GM23338 (cell line): ENCODE measurements at regions not wholly inside any gene's neighbourhood (a gene's known extent, or its start where the extent isn't known, plus 50 kb on each side); places are given as distances from the start of the nearest gene placed in this dataset.

Experiments
- ATAC-seq: fragments of 200-7000 bp; cut with Tn5 transposase; 3 replicates; pipeline ENCODE4 v1.9.1; 2020
- DNase-seq: peaks from one replicate; pipeline ENCODE4 v3.0.0-alpha.2; 2015; ENCODE audit warnings: low spot score
- H2AFZ ChIP-seq: fragments of 200-600 bp; sonication (generic); 2 replicates; pipeline ENCODE4 v1.8.0; 2016; ENCODE audit warnings: antibody characterized with exemption, mild to moderate bottlenecking, moderate library complexity
- H3F3A ChIP-seq: fragments of 200-600 bp; sonication (generic); replicated peaks from 2 replicates; pipeline ENCODE4 v1.8.0; 2017; ENCODE audit warnings: antibody characterized with exemption, mixed run types, low read depth
- H3K27ac ChIP-seq: fragments of 200-600 bp; sonication (generic); 2 replicates; pipeline ENCODE4 v1.6.1; 2016; ENCODE audit warnings: low read depth
- H3K27me3 ChIP-seq: fragments of 200-600 bp; sonication (generic); 2 replicates; pipeline ENCODE4 v1.8.0; 2016; ENCODE audit warnings: mild to moderate bottlenecking, mixed run types, moderate library complexity; ENCODE audit not compliant: insufficient read depth
- H3K36me3 ChIP-seq: fragments of 200-600 bp; sonication (generic); 2 replicates; pipeline ENCODE4 v1.8.0; 2016; ENCODE audit warnings: mild to moderate bottlenecking; ENCODE audit not compliant: insufficient read depth
- H3K4me1 ChIP-seq: fragments of 200-600 bp; sonication (generic); 2 replicates; pipeline ENCODE4 v1.8.0; 2016; ENCODE audit warnings: mild to moderate bottlenecking, moderate library complexity; ENCODE audit not compliant: insufficient read depth
- H3K4me2 ChIP-seq: fragments of 200-600 bp; sonication (generic); 2 replicates; pipeline ENCODE4 v1.7.1; 2017; ENCODE audit warnings: mixed run types
- H3K4me3 ChIP-seq: fragments of 200-600 bp; sonication (generic); 2 replicates; pipeline ENCODE4 v1.6.1; 2016; ENCODE audit warnings: mixed run types
- H3K79me2 ChIP-seq: fragments of 200-600 bp; sonication (generic); replicated peaks from 2 replicates; pipeline ENCODE4 v1.8.0; 2017; ENCODE audit warnings: mild to moderate bottlenecking; ENCODE audit not compliant: insufficient read depth
- H3K9me2 ChIP-seq: fragments of 200-600 bp; sonication (generic); 2 replicates; pipeline ENCODE4 v1.8.0; 2017; ENCODE audit not compliant: insufficient read depth
- H4K20me1 ChIP-seq: fragments of 200-600 bp; sonication (generic); replicated peaks from 2 replicates; pipeline ENCODE4 v1.8.0; 2017; ENCODE audit warnings: mild to moderate bottlenecking; ENCODE audit not compliant: insufficient read depth
- H3K27ac Mint-ChIP-seq: 2 replicates; pipeline ENCODE4 v1.8.0; 2020; ENCODE audit warnings: inconsistent platforms, mild to moderate bottlenecking, moderate library complexity, mixed read lengths
- H3K27me3 Mint-ChIP-seq: 3 replicates; pipeline ENCODE4 v1.8.0; 2022; ENCODE audit warnings: low read depth, mild to moderate bottlenecking, moderate library complexity, mixed read lengths, inconsistent platforms; ENCODE audit not compliant: insufficient read depth, poor library complexity
- H3K36me3 Mint-ChIP-seq: 3 replicates; pipeline ENCODE4 v1.8.0; 2021; ENCODE audit warnings: low read depth, mild to moderate bottlenecking, inconsistent platforms, moderate library complexity, mixed read lengths
- H3K4me1 Mint-ChIP-seq: 3 replicates; pipeline ENCODE4 v1.8.0; 2020; ENCODE audit warnings: mild to moderate bottlenecking, inconsistent platforms, mixed read lengths
- H3K4me3 Mint-ChIP-seq: 3 replicates; pipeline ENCODE4 v1.8.0; 2021; ENCODE audit warnings: moderate library complexity, mild to moderate bottlenecking, inconsistent platforms, mixed read lengths
- H3K9me3 Mint-ChIP-seq: 3 replicates; pipeline ENCODE4 v1.8.0; 2020; ENCODE audit warnings: moderate library complexity, mild to moderate bottlenecking, inconsistent platforms, mixed read lengths
- CREB1 ChIP-seq: fragments of 250-450 bp; sonication (Bioruptor Pico); IDR thresholded peaks from 2 replicates; pipeline ENCODE4 v1.5.0; 2020; ENCODE audit warnings: low read depth, mild to moderate bottlenecking, moderate library complexity
- EZH2 ChIP-seq: fragments of 200-600 bp; sonication (generic); IDR thresholded peaks from one replicate; pipeline ENCODE4 v1.8.0; 2017; ENCODE audit warnings: antibody characterized with exemption, mild to moderate bottlenecking, low read depth; ENCODE audit not compliant: unreplicated experiment
- EZH2phosphoT487 ChIP-seq: fragments of 200-600 bp; sonication (generic); IDR thresholded peaks from one replicate; pipeline ENCODE4 v1.8.1; 2018; ENCODE audit warnings: antibody characterized with exemption; ENCODE audit not compliant: unreplicated experiment
- NANOG ChIP-seq: IDR thresholded peaks from 2 replicates; pipeline ENCODE4 v1.6.1; 2016; ENCODE audit warnings: antibody characterized with exemption, borderline replicate concordance
- STAT1 ChIP-seq: IDR thresholded peaks from one replicate; pipeline ENCODE4 v1.6.1; 2016; ENCODE audit warnings: antibody characterized with exemption; ENCODE audit not compliant: unreplicated experiment
- ZNF114 ChIP-seq: fragments of 250-450 bp; sonication (Bioruptor Pico); IDR thresholded peaks from 2 replicates; pipeline ENCODE4 v1.5.0; 2020; ENCODE audit warnings: mild to moderate bottlenecking, moderate library complexity
- TF ChIP-seq, protein P1 (sequence below): IDR thresholded peaks from one replicate; pipeline ENCODE4 v1.6.1; 2018; ENCODE audit warnings: antibody characterized with exemption; ENCODE audit not compliant: unreplicated experiment
- TF ChIP-seq, protein P2 (sequence below): IDR thresholded peaks from 2 replicates; pipeline ENCODE4 v1.6.1; 2016; ENCODE audit warnings: antibody characterized with exemption
- TF ChIP-seq, protein P3 (sequence below), 2 experiments: fragments of 200-600 bp in 1 of 2; sonication (generic) in 1 of 2; conservative IDR thresholded peaks; 2 replicates each; pipeline versions ENCODE4 v1.5.1 to v1.6.1; 2016 to 2017; ENCODE audit warnings: antibody characterized with exemption in 2 of 2, low read depth in 2 of 2, mild to moderate bottlenecking in 2 of 2, moderate library complexity in 1 of 2

DNA sequence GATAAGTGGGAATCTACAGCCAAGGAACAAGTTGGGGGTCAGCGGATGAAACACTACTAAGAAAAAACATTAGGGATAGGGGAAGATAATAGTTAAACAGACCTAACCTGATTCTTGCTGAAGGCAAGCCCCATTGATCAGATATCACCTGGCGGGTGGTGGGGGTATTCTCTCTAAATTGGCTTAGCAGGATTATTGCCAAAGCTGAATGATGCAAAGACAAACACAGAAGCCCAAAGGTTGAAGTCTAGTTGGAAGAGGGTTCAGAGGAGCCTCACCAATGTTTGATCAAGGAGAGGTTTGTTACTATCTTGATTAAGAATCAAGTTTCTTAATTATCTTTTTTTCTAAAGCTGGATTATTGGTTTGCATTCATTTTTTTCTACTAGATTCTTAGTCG, 371.9 kb upstream of the CNTN4 start:
- H3K4me3 ChIP-seq, result no peak overlapping the region
- H3F3A ChIP-seq, result no peaks in the 10 kb centered on the region
- no peaks in the 10 kb centered on the region for H3K79me2 ChIP-seq
- peaks cover 3% of the 10 kb centered on the region; the same call in 1 of the 2 replicates for H3K9me2 ChIP-seq
- H3K9me3 Mint-ChIP-seq, result peaks cover 98% of the 10 kb centered on the region
- H3K4me1 ChIP-seq, result no peaks in the 10 kb centered on the region
- H3K36me3 Mint-ChIP-seq, result peaks cover 27% of the 10 kb centered on the region; the same call in 2 of the 3 replicates
- H4K20me1 ChIP-seq, result no peaks in the 10 kb centered on the region
- H3K27ac Mint-ChIP-seq, result no peak overlapping the region
- H3K27me3 ChIP-seq, result no peaks in the 10 kb centered on the region
- TF ChIP-seq CREB1 (CRISPR knock-in tag), result no peak
- TF ChIP-seq NANOG, result no peak
- TF ChIP-seq ZNF114, result no peak
- TF ChIP-seq, protein P1, sequence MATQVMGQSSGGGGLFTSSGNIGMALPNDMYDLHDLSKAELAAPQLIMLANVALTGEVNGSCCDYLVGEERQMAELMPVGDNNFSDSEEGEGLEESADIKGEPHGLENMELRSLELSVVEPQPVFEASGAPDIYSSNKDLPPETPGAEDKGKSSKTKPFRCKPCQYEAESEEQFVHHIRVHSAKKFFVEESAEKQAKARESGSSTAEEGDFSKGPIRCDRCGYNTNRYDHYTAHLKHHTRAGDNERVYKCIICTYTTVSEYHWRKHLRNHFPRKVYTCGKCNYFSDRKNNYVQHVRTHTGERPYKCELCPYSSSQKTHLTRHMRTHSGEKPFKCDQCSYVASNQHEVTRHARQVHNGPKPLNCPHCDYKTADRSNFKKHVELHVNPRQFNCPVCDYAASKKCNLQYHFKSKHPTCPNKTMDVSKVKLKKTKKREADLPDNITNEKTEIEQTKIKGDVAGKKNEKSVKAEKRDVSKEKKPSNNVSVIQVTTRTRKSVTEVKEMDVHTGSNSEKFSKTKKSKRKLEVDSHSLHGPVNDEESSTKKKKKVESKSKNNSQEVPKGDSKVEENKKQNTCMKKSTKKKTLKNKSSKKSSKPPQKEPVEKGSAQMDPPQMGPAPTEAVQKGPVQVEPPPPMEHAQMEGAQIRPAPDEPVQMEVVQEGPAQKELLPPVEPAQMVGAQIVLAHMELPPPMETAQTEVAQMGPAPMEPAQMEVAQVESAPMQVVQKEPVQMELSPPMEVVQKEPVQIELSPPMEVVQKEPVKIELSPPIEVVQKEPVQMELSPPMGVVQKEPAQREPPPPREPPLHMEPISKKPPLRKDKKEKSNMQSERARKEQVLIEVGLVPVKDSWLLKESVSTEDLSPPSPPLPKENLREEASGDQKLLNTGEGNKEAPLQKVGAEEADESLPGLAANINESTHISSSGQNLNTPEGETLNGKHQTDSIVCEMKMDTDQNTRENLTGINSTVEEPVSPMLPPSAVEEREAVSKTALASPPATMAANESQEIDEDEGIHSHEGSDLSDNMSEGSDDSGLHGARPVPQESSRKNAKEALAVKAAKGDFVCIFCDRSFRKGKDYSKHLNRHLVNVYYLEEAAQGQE, result no peak
- DNase-seq (no peak), ATAC-seq (no peak)
- no peak overlapping the region for H2AFZ ChIP-seq
- no peak overlapping the region for H3K4me3 Mint-ChIP-seq
- H3K27ac ChIP-seq, result no peak overlapping the region
- peaks cover 1% of the 10 kb centered on the region for H3K27me3 Mint-ChIP-seq
- no peaks in the 10 kb centered on the region for H3K4me1 Mint-ChIP-seq
- H3K36me3 ChIP-seq, result no peaks in the 10 kb centered on the region
- no peak overlapping the region for H3K4me2 ChIP-seq

DNA sequence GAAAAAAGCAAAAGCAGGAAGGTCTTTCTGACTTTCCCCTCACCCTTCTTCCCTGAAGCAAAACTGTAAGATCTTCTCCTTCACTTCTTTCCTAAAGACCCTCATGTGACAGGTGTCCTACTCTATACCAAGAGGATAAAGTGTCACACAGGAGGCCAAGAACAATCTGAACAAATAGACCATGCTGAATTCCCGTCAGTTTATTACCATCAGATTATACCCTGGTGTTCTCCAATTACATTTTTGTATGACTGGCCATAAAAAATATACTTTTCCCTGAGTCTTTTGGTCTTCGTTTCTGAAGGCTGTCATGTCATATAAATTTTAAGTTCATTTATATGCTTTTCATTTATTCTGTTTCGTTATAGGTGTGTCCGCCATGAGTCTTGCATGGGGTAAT, 371.4 kb upstream of the CNTN4 start:
- Histone ChIP-seq H3K27ac (no peak overlapping the region), H4K20me1 (no peaks in the 10 kb centered on the region), H3F3A (no peaks in the 10 kb centered on the region), H3K9me2 (peaks cover 3% of the 10 kb centered on the region; the same call in 1 of the 2 replicates), H3K4me1 (no peaks in the 10 kb centered on the region), H3K36me3 (no peaks in the 10 kb centered on the region), H3K4me2 (no peak overlapping the region), H3K79me2 (no peaks in the 10 kb centered on the region), H3K4me3 (no peak overlapping the region), H2AFZ (no peak overlapping the region), H3K27me3 (no peaks in the 10 kb centered on the region)
- Mint-ChIP-seq H3K36me3 (peaks cover 26% of the 10 kb centered on the region; the same call in 1 of the 3 replicates), H3K27me3 (peaks cover 1% of the 10 kb centered on the region), H3K9me3 (peaks cover 98% of the 10 kb centered on the region), H3K27ac (no peak overlapping the region), H3K4me1 (no peaks in the 10 kb centered on the region), H3K4me3 (no peak overlapping the region)
- ATAC-seq (no peak), DNase-seq (no peak)
- TF ChIP-seq EZH2, result no peak
- TF ChIP-seq ZNF114, result no peak
- TF ChIP-seq NANOG, result no peak
- TF ChIP-seq EZH2phosphoT487, result no peak
- TF ChIP-seq, protein P2, sequence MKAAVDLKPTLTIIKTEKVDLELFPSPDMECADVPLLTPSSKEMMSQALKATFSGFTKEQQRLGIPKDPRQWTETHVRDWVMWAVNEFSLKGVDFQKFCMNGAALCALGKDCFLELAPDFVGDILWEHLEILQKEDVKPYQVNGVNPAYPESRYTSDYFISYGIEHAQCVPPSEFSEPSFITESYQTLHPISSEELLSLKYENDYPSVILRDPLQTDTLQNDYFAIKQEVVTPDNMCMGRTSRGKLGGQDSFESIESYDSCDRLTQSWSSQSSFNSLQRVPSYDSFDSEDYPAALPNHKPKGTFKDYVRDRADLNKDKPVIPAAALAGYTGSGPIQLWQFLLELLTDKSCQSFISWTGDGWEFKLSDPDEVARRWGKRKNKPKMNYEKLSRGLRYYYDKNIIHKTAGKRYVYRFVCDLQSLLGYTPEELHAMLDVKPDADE, result no peak
- TF ChIP-seq STAT1, result no peak
- TF ChIP-seq, protein P3, sequence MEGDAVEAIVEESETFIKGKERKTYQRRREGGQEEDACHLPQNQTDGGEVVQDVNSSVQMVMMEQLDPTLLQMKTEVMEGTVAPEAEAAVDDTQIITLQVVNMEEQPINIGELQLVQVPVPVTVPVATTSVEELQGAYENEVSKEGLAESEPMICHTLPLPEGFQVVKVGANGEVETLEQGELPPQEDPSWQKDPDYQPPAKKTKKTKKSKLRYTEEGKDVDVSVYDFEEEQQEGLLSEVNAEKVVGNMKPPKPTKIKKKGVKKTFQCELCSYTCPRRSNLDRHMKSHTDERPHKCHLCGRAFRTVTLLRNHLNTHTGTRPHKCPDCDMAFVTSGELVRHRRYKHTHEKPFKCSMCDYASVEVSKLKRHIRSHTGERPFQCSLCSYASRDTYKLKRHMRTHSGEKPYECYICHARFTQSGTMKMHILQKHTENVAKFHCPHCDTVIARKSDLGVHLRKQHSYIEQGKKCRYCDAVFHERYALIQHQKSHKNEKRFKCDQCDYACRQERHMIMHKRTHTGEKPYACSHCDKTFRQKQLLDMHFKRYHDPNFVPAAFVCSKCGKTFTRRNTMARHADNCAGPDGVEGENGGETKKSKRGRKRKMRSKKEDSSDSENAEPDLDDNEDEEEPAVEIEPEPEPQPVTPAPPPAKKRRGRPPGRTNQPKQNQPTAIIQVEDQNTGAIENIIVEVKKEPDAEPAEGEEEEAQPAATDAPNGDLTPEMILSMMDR (conservative IDR thresholded peaks at IDR 0.05; ENCODE audit: low read depth in 2 of 2), result no peak
